Inflammatory macrophage treated with lipopolysaccharide for 1 hour (primary cell): ENCODE measurements at regions not wholly inside any gene's neighbourhood (a gene's known extent, or its start where the extent isn't known, plus 50 kb on each side); places are given as distances from the start of the nearest gene placed in this dataset.

Experiments
- DNase-seq, 2 donors: peaks; one replicate each; pipeline ENCODE4 v3.0.0-alpha.2; 2020 to 2022

GRCh38 chr14:94994245-94994644 is 163.1 kb downstream of the DICER1 start:
- no peak for DNase-seq

DNA sequence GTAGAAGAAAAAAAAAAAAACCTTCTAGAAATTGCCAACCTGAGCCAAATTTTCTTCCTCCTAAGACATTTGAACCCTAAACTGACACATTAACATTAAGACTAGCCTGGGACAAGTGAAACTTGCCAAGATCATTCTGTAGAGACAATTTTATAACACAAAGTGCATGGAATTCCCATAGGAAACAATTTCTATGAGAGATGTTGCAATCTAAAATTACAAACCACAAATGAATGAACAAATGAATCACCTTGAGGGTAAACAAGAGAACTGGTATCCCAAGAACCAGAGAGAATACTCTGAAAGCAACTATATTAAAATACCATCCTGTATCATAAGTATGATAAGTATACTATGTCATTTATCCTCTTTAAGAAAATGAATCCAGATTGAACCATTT is 165.3 kb downstream of the DICER1 start:
- DNase-seq: no peak

DNA sequence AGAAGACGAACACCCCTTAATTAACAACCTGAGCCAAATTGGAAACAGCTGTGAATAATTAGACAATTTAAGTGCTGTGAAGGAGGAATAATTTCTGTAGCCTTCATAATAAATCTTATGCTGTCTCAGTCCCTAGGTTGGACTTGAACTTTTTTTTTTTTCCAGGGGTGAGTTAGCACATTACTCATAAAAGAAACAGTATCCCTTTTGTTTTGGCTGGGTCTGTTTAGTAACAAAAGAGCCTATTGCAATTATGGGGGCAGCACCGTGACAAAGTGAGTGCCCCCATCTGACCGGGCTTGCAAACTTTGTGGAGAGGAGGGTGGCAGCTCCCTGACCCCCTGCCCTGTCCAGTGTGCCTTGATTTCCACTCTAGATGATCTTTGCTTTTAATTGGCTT is 167.4 kb downstream of the DICER1 start:
- DNase-seq: no peak

DNA sequence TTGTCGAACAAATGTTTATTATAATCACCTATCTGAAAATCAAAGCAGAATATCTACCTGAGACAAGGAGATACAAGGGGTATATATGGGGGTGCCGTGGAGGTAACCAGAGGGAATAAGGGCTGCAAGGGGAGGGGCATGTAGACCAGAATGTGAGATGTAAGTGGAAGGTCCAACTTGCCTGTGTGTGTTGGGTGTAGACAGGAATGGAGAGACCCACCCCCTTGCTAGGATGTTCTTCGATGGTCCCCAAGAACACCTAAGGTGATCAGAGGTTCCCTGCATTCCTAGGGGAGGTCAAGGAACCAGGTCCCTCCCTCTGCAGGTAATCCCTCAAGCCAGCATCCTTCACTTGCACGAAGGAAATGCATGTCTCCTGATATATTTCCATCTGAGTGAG is 167.9 kb downstream of the DICER1 start:
- DNase-seq: no peak

GRCh38 chr14:94987409-94987808 is 169.9 kb downstream of the DICER1 start:
- no peak for DNase-seq

DNA sequence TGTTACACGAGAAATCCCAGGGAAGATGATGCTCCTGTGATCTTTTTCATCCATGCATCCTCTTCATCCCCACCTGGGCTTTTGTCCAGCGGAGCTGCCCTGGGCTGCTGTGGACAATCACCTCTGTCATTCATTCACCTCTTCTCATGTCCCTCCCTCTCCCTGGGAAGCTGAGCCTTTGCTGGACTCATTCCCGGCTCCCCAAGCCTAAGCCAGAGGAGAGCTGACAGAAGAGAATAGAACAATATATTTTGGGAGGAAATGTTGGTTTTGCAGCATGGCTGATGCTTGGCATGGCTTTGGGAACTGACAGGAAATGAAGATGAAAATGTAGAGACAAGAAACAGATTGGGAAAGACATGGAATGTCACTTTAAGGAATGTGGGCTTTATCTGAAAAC is 177.4 kb downstream of the DICER1 start:
- DNase-seq: no peak

- no peak for DNase-seq
Observed at GRCh38 chr14:94977016-94977415, 180.3 kb downstream of the DICER1 start.

DNA sequence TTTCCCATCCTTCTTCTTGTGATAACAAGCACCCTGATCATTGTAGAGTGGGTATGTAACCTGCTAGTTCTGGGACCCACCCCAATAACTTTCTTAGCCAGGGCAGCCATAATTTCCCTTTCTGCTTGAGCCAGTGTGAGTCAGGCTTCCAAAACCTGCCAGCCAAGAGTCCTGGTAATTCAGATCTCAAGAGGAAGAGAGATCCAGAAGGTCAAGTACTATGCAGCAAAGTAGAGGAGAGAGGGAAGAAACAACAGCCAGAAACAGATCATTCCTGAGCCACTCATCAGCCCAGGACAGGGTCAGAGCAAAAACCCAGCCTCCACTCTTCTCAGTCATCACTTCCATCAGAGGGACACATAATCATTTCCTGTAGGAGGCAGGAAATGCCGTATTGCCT is 182.0 kb downstream of the DICER1 start:
- DNase-seq: no peak

DNA sequence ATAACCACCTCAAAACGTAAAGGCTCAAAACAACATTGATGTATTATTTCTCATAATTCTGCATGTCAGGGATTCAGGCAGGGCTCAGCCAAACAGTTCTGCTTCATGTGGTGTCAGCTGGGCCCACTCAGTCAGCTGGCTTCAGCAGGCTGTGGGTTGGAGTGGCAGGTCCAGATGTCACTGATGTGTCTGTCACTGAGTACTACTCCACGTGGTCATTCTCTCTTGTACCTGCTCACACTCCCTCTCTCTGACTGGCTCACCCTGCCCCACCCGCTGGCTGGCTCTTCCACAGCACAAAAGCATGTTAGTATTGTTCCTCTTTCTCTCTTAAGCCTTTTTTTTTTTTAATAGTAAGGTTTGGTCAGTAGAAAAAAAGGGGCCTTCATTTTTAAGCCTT is 182.4 kb downstream of the DICER1 start:
- DNase-seq: no peak

- no peak for DNase-seq
Observed at GRCh38 chr14:94974422-94974821, 182.9 kb downstream of the DICER1 start.

DNA sequence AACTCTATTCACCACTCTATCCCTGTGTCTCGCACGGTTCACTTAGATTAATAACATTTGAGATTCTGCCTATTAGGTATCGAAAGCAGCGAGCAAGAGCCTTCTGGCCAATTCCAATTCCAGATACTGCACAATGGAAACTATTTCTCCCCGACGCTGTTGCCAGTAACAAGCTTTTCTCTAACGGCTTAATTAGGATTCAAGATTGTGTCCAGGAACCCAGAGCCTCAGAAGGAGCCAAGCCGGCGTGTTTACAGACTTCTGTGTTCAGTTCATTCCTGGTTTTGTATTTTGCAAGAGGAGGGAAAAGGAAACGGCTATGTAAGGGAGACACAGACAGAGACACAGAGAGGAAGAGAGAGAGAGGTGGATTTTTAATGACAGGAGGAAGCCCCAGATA is 185.6 kb downstream of the DICER1 start:
- DNase-seq: no peak

GRCh38 chr14:94970941-94971730 is 186.2 kb downstream of the DICER1 start:
- no peak for DNase-seq

DNA sequence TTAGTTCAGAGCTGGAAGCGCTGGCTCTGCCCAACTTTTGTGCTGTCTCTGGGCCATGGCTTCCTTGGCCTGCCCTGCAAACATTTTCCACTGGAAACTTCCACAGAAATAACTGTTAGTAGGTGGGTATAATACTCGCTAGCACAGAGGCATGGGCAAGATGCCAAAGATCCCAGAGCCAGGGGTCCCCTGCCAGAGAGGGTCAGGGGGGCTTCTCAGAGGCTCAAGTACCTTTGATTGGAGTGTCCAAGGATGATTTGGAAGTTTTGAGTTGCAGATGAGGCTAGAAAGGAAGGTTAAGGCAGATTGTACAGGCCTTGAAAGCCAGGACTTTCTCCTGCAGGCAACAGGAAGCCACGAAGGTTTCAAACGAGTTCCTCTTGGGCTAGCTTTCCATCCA is 187.6 kb downstream of the DICER1 start:
- no peak for DNase-seq

GRCh38 chr14:94966868-94967267 is 190.5 kb downstream of the DICER1 start:
- DNase-seq: no peak

DNA sequence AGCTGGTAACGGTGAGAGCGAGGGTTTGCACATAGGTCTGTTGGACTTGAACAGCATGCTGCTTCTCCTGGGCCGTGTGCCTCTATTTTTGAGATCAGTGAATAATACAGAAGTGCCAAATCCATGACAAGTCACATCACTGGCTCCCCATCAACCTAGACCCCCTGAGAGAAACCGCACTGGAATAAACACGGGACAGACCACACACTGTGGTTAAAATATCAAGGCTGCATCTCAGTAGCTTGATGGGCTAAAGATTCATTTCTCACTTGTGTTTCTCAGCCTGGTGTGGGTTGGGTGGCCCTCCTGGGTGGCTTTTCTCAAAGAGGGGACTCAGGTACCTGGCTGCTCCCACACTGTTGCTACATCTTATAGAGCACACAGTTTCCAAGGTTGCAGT is 191.0 kb downstream of the DICER1 start:
- DNase-seq: no peak

DNA sequence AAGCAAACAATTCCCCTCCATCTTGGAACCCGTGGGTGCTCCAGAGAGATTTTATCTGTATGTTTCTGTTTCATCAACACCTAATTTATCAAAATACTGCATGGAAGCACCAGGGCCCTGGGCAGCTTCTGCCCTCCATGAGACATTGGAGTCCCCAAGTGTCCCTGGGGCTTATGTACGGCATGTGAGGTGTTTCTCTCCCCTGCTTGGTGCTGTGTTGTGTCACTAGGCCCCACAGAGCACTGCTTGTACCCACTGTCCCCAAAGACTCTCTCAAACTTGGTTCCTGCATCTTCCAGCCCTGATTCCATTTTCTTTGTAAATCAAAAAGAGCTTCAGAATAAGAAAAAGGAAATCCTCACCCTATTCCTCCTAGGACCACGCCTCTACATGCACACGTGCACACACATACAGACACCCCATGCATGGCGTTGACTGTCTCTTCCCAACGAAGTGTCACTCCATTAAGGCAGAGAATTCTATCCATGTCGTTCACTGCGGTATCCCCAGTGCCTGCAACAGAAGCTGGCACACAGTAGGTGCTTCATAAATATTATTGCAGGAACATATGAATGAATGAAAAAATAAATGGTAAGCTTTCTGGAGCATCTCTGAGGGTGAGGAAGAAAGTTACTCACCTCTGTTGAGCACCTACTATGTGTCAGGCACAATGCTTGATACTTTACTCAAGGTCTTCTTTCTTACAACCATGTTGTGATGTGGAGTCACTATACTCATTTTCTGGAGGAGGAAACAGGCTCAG is 191.6 kb downstream of the DICER1 start:
- DNase-seq: no peak

DNA sequence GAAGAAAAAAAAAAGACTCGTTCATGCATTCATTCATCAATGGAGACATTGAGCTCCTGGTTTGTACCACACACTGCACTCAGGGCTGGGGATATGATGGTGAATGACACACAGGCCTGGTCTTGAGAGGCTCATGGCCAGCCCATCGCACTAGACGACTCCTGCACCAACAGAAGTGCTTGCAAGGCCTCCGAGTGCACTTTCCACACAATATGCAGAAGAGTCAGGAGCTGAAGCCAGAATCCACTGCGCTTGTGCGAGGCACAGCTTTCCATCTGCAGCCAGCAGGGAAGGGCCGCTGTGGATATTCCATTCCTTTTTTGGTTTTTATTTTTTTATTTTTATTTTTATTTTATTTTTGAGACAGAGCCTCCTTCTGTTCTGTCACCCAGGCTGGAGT is 192.4 kb downstream of the DICER1 start:
- no peak for DNase-seq

GRCh38 chr14:94964181-94964580 is 193.1 kb downstream of the DICER1 start:
- no peak for DNase-seq

- DNase-seq: no peak
Observed at GRCh38 chr14:94963051-94963450, 193.1 kb upstream of the GSC start.

DNA sequence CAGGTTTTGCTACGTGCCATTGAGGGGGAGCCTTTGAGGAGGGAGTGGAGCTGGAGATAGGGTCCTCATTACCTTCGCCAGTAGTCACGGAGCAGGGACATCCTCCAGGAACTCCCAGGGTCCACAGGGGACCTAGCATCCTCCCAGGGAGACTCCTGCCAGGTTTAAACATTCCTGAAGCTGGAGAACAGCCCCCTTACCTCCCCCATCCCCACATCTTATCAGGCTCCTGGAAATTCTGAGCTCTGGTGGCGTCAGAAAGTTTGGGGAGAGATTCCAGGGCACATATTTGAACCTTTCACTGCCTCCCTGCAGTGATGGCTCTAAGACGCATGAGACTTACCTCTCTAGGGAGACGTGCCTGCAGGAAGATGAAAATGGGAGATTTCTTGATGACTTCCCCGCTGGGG is 192.3 kb upstream of the GSC start:
- DNase-seq: no peak

- no peak for DNase-seq
Observed at GRCh38 chr14:94961386-94962165, 191.7 kb upstream of the GSC start.

DNA sequence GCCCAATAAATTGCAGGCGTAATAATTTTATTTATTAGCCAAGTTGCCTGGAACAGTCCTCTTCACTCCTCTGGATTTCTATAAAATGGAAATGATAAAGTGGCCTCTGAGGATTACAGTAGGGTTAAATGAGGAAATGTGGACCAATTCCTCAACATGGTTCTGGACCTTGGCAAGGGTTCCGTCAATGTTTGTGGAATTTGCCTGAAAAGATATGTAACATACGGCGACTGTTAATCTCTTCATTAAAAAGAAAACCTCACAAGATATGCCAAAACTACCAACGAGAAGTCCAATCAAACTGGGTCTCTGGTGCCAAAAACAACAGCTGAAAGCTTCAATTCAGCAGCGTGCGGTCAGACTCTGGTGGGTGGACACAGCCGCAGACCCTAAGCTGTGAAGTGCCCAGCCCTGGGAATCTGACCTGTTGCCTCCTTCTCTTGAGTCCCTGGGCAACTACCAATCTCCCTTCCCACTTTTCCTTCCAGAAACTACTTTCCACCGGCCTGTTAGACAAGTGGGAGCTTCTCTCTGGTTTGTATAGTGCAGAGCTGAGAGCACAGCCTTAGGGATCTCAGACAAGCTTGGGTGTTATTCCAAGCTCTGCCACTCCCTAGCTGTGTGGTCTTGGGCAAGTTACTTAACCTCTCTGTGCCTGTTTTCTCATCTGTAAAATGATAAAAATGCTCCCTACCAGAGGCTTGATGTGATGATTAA is 190.5 kb upstream of the GSC start:
- no peak for DNase-seq
